Fibroblast of lung (primary cell): ENCODE measurements at regions not wholly inside any gene's neighbourhood (a gene's known extent, or its start where the extent isn't known, plus 50 kb on each side); places are given as distances from the start of the nearest gene placed in this dataset.

Source experiments
- CTCF ChIP-seq, 2 donors: IDR thresholded peaks in 1 of 2; conservative IDR thresholded peaks in 1 of 2; 1 replicate in 1 of 2; 2 replicates in 1 of 2; pipeline ENCODE4 v1.5.1; 2011 to 2012; ENCODE audit warnings: low read length in 2 of 2, control low read depth in 1 of 2, inconsistent platforms in 1 of 2, low read depth in 1 of 2, mild to moderate bottlenecking in 1 of 2
- EZH2 ChIP-seq: IDR thresholded peaks from 2 replicates; pipeline ENCODE4 v1.5.1; 2012; ENCODE audit warnings: low read length, control low read depth, mild to moderate bottlenecking; ENCODE audit errors: missing control alignments

GRCh38 chr10:28468707-28469483, 64.0 kb upstream of the WAC start:
- TF ChIP-seq CTCF (conservative IDR thresholded peaks at IDR 0.05 in 1 of 2, IDR thresholded peaks at IDR 0.05 in 1 of 2; ENCODE audit: low read depth in 1 of 2, low read length in 2 of 2) (no peak), EZH2 (no peak)
